Gastroesophageal sphincter (tissue), 3 donors: ENCODE measurements at regions not wholly inside any gene's neighbourhood (a gene's known extent, or its start where the extent isn't known, plus 50 kb on each side); places are given as distances from the start of the nearest gene placed in this dataset.

Experiments
- CTCF ChIP-seq, 4 experiments: fragments of 200-600 bp in 2 of 4; fragments of 450-650 bp in 2 of 4; sonication (generic) in 1 of 4; IDR thresholded peaks; one replicate each; pipeline ENCODE4 v1.5.1; 2017 to 2019; ENCODE audit warnings: antibody characterized with exemption in 4 of 4, mild to moderate bottlenecking in 2 of 4, moderate library complexity in 2 of 4
- EP300 ChIP-seq: sonication (generic); formaldehyde crosslinking; IDR thresholded peaks from one replicate; pipeline ENCODE4 v1.6.1; 2017; ENCODE audit warnings: antibody characterized with exemption, mild to moderate bottlenecking
- POLR2A ChIP-seq, 2 donors: fragments of 450-650 bp; IDR thresholded peaks; one replicate each; pipeline ENCODE4 v1.6.1; 2017; ENCODE audit warnings: antibody characterized with exemption in 2 of 2, mild to moderate bottlenecking in 2 of 2, moderate library complexity in 1 of 2
- POLR2AphosphoS5 ChIP-seq: sonication (generic); formaldehyde crosslinking; IDR thresholded peaks from one replicate; pipeline ENCODE4 v1.6.1; 2017; ENCODE audit warnings: antibody characterized with exemption

DNA sequence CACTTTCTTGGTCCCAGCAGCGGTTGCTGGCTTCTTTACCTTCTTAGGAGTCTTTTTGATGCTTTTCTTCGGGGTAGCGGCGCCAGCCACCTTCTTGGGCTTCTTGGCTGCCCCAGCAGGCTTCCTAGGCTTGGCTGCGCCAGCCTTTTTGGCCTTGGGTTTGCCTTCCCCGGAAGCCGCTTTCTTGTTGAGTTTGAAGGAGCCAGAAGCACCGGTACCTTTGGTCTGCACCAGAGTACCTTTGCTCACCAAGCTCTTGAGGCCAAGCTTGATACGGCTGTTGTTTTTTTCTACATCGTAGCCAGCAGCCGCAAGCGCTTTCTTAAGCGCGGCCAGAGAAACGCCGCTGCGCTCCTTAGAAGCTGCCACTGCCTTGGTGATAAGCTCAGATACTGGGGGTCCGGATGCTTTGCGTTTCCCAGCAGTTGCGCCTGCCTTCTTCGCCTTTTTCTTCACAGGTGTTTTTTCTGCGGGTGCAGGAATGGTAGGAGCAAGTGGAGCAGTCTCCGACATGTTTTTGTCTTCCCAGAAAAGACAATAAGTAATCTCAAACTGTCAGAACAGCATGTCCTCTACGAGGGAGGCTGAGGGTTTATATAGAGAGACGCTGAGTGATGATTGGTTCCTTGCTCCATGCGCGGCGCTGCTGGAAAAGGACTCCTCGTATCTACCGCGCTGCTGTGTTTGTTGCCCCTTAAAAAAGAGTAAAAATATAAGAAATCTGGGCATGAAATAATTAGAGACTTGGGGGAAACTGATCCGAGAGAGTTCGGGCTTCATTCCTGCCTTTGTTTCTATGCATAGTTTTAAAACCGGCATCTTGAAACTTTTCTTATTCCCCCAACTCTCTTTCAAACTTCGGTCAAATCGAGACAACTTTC, 130.3 kb upstream of the BTN3A2 start:
- TF ChIP-seq POLR2A (IDR thresholded peaks at IDR 0.05) (peak; percentile 74 to 96), CTCF (IDR thresholded peaks at IDR 0.05) (no peak), EP300 (no peak), POLR2AphosphoS5 (peak; percentile 95)
